PC-9 (cell line): ENCODE measurements at regions not wholly inside any gene's neighbourhood (a gene's known extent, or its start where the extent isn't known, plus 50 kb on each side); places are given as distances from the start of the nearest gene placed in this dataset.

ENCODE experiments used
- EZH2 ChIP-seq: fragments of 200-600 bp; sonication (generic); IDR thresholded peaks from 2 replicates; pipeline ENCODE4 v1.8.0; 2017; ENCODE audit warnings: antibody characterized with exemption, low read depth
- TF ChIP-seq, protein P1 (sequence below): fragments of 200-600 bp; sonication (generic); conservative IDR thresholded peaks from 2 replicates; pipeline ENCODE4 v1.6.1; 2017; ENCODE audit warnings: mixed run types, antibody characterized with exemption, mild to moderate bottlenecking, moderate library complexity

DNA sequence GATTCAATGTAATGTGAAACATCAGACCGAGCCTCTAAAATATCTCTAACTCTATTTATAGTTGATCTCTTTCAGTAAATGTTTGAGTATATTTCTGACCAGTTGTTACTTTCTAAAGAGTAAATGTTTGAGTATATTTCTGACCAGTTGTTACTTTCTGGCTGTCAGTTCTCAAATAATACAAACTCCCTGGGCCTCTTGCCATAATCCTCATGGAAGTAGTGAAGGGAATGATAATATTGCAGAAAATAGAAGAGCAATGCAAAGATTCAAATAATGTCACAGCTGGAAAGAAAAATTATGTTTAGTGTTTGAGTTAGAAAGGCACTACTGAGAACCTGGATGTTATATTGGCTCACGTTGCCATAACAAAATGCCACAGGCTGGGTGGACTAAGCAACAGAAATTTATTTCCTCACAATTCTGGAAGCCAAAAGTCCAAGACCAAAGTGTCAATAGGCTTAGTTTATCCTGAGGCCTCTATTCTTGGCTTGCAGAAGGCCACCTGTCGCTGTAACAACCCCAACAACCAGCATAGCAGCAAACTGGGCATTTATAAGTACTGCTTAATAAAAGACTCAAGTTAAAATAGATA lies 470.6 kb upstream of the BCHE start:
- TF ChIP-seq, protein P1, sequence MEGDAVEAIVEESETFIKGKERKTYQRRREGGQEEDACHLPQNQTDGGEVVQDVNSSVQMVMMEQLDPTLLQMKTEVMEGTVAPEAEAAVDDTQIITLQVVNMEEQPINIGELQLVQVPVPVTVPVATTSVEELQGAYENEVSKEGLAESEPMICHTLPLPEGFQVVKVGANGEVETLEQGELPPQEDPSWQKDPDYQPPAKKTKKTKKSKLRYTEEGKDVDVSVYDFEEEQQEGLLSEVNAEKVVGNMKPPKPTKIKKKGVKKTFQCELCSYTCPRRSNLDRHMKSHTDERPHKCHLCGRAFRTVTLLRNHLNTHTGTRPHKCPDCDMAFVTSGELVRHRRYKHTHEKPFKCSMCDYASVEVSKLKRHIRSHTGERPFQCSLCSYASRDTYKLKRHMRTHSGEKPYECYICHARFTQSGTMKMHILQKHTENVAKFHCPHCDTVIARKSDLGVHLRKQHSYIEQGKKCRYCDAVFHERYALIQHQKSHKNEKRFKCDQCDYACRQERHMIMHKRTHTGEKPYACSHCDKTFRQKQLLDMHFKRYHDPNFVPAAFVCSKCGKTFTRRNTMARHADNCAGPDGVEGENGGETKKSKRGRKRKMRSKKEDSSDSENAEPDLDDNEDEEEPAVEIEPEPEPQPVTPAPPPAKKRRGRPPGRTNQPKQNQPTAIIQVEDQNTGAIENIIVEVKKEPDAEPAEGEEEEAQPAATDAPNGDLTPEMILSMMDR = no peak
- TF ChIP-seq EZH2 = no peak
